ENCODE measurements at regions not wholly inside any gene's neighbourhood (a gene's known extent, or its start where the extent isn't known, plus 50 kb on each side); places are given as distances from the start of the nearest gene placed in this dataset.

DNA sequence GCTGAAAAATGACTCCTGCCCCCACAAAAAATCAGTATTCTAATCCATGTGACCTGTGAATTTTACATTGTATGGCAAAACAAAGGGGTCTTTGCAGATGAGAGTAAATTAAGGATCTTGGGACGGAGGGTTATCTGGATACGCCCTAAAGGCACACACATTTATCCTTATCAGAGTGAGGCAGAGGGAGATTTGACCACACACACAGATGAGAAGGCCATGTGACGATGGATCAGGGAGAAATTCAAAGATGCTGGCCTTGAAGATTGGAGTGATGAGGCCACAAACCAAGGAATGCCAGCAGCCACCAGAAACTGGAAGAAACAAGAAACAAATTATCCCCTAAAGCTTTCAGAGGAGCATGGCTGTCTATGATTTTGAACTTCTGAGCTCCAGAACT, 288.5 kb downstream of the XXYLT1 start:
- TF ChIP-seq, protein P1, sequence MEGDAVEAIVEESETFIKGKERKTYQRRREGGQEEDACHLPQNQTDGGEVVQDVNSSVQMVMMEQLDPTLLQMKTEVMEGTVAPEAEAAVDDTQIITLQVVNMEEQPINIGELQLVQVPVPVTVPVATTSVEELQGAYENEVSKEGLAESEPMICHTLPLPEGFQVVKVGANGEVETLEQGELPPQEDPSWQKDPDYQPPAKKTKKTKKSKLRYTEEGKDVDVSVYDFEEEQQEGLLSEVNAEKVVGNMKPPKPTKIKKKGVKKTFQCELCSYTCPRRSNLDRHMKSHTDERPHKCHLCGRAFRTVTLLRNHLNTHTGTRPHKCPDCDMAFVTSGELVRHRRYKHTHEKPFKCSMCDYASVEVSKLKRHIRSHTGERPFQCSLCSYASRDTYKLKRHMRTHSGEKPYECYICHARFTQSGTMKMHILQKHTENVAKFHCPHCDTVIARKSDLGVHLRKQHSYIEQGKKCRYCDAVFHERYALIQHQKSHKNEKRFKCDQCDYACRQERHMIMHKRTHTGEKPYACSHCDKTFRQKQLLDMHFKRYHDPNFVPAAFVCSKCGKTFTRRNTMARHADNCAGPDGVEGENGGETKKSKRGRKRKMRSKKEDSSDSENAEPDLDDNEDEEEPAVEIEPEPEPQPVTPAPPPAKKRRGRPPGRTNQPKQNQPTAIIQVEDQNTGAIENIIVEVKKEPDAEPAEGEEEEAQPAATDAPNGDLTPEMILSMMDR (IDR thresholded peaks at IDR 0.05; ENCODE audit: low read depth, low read length, missing control alignments), result no peak
- no peak for DNase-seq (ENCODE audit: low read depth)
- no peak overlapping the region for H3K4me3 ChIP-seq (ENCODE audit: low read depth, low read length)

DNA sequence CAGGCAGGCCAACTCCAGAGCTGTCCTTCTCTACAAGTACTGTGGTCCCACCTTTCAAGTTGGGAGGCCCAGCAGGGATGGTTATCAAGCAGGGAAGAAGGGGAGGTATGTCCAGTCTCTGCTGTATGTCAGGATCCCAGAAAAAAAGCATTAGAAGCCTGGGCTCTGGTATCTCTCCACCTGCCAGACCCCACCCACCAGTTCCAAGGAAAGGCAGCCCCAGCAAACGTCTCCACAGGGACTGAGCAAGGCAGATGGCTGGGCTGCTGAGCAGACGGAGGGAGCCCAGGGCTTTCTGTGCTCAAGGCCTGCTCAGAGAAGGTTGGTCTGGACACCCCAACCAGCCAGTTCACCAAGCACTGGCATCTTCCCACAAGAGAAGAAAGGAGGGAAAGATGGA, 287.8 kb downstream of the XXYLT1 start:
- no peak overlapping the region for H3K4me3 ChIP-seq (ENCODE audit: low read depth, low read length)
- DNase-seq (ENCODE audit: low read depth), result no peak
- TF ChIP-seq, protein P1 (IDR thresholded peaks at IDR 0.05; ENCODE audit: low read depth, low read length, missing control alignments), result no peak

DNA sequence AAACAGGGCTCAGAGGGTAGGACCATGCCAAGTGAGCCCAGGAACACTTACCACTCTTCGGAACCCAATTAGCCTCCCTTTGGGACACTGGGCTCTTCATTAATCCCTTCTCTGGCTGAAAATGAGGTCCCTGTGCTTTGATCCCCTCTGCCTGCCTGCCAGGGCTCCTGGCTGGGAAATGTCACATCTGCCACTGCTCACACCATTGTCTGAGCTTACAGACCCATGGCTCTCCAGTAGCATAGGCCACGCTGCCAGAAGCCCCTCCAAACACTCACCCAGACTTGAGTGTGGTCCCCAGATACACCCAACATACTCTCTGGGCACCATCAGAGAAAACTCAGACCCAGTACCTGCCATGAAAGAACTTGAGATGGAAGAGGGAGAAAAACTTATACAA, 287.3 kb downstream of the XXYLT1 start:
- no peak overlapping the region for H3K4me3 ChIP-seq (ENCODE audit: low read depth, low read length)
- DNase-seq (ENCODE audit: low read depth), result no peak
- TF ChIP-seq, protein P1 (IDR thresholded peaks at IDR 0.05; ENCODE audit: low read depth, low read length, missing control alignments), result no peak

DNA sequence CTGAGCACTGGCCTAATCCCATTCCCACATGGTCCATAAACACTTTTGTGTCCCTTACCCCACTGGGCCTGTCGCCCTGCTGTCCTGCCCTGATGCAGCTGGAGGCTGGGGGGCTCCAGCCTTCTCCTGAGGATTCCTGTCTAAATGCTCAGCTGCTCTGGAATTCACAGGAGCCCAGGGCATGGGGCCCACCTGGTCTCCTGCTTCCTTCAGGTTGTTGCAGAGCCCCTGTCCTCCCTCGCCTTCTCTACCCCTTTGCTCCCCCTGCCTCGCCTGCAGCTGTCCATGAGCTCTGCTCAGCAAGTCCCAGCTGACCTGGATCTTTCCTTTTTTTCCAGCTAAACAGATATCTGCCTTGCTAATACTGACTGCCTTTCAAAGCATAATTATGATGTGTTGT, 286.9 kb downstream of the XXYLT1 start:
- TF ChIP-seq, protein P1 (IDR thresholded peaks at IDR 0.05; ENCODE audit: low read depth, low read length, missing control alignments), result no peak
- DNase-seq (ENCODE audit: low read depth), result no peak
- H3K4me3 ChIP-seq (ENCODE audit: low read depth, low read length), result no peak overlapping the region

DNA sequence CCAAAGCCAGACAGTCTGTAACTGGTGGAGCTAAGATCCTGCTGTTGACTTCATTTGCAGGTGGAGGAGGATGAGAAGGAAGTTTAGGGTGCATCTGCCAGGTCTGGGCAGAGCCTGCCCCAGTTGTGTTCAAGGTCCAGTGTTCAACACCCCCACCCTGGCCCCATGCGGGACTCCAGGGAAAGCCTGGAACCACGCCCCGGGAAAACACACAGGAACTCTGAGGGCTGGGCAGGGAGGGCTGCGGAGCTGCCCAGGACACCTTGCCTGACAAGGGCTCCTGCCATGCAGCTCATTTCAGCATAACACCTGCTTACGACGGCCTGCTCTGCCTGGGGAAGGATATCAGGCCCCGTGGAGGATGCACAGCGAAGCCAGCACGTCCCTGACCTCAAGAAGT, 286.3 kb downstream of the XXYLT1 start:
- no peak for DNase-seq (ENCODE audit: low read depth)
- H3K4me3 ChIP-seq (ENCODE audit: low read depth, low read length), result no peak overlapping the region
- TF ChIP-seq, protein P1 (IDR thresholded peaks at IDR 0.05; ENCODE audit: low read depth, low read length, missing control alignments), result no peak

DNA sequence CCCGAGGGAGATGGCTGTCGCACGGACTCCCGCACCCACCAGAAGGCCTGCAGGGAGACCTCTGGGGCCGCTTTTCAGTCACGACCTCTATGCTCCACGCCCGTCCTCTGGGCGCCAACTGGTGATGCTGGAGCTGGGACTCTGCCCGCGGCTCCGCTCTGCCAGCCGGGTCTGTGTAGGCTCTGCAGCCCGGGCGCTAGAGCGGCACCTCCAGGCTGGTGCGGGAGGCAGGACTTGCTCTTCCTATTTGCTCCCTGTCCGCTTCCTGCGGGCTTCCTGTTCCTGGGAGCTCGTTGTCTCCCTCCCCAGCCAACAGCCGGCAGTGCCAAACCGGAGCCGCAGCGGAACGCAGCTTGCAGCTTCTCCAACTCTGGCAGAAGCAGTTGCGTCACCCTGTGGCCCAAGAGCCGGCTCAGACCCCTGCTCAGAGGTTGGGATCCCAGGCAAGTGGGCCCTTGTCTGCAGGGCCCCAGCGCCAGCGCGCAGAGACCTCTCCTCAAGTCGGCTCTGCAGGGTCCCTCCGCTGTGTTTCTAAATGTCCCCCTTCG, 285.9 kb downstream of the XXYLT1 start:
- TF ChIP-seq, protein P1 (IDR thresholded peaks at IDR 0.05; ENCODE audit: low read depth, low read length, missing control alignments), result no peak
- H3K4me3 ChIP-seq (ENCODE audit: low read depth, low read length), result no peak overlapping the region
- DNase-seq (ENCODE audit: low read depth), result no peak

Measured in GM12864 (cell line).